A673 (cell line): ENCODE measurements at regions not wholly inside any gene's neighbourhood (a gene's known extent, or its start where the extent isn't known, plus 50 kb on each side); places are given as distances from the start of the nearest gene placed in this dataset.

Experiments
- BruUV-seq: library from RNA; stranded (reverse); fragments of 400-500 nt; replicated peaks from 2 replicates; lab custom pipeline; 2021; lab: Mats Ljungman, UMichigan
- CTCF ChIA-PET: fragments of 300-600 bp; sonication (Branson Sonifier 250); formaldehyde crosslinking; loops from one replicate; lab custom pipeline; 2022; ENCODE audit warnings: antibody characterized with exemption; lab: Charles Lee
- POLR2A ChIA-PET: fragments of 300-600 bp; sonication (Branson Sonifier 250); formaldehyde crosslinking; loops from one replicate; lab custom pipeline; 2022; ENCODE audit warnings: antibody characterized with exemption; ENCODE audit not compliant: low non-redundant PET; lab: Charles Lee
- DNase-seq: peaks from one replicate; pipeline ENCODE4 v3.0.0-alpha.2; 2015; ENCODE audit warnings: low spot score
- H3K27ac ChIP-seq: fragments of 200-600 bp; sonication (generic); 2 replicates; pipeline ENCODE4 v1.5.1; 2016; ENCODE audit warnings: mixed run types, low read depth, mild to moderate bottlenecking, mixed read lengths, antibody characterized with exemption, low read length; ENCODE audit not compliant: poor library complexity, severe bottlenecking
- H3K27me3 ChIP-seq: fragments of 200-600 bp; sonication (generic); replicated peaks from 2 replicates; pipeline ENCODE4 v1.6.1; 2017; ENCODE audit warnings: mixed run types, low read depth, mild to moderate bottlenecking, mixed read lengths, antibody characterized with exemption, low read length; ENCODE audit not compliant: insufficient read depth, poor library complexity
- H3K36me3 ChIP-seq: fragments of 200-600 bp; sonication (generic); 2 replicates; pipeline ENCODE4 v1.6.1; 2016; ENCODE audit warnings: mixed run types, mild to moderate bottlenecking, mixed read lengths, antibody characterized with exemption, low read length; ENCODE audit not compliant: insufficient read depth, poor library complexity, severe bottlenecking
- H3K4me1 ChIP-seq: fragments of 200-600 bp; sonication (generic); 2 replicates; pipeline ENCODE4 v1.6.1; 2017; ENCODE audit warnings: mixed run types, mild to moderate bottlenecking, mixed read lengths, antibody characterized with exemption, low read length; ENCODE audit not compliant: insufficient read depth, poor library complexity, severe bottlenecking
- H3K4me3 ChIP-seq: fragments of 200-600 bp; sonication (generic); 2 replicates; pipeline ENCODE4 v1.5.1; 2016; ENCODE audit warnings: low read depth, mixed run types, mild to moderate bottlenecking, mixed read lengths, low read length; ENCODE audit not compliant: poor library complexity, severe bottlenecking
- H3K9me3 ChIP-seq: fragments of 200-600 bp; sonication (generic); 2 replicates; pipeline ENCODE4 v1.6.1; 2016; ENCODE audit warnings: mixed run types, low read depth, mild to moderate bottlenecking, mixed read lengths, antibody characterized with exemption, low read length; ENCODE audit not compliant: poor library complexity, severe bottlenecking
- EZH2 ChIP-seq: fragments of 200-600 bp; sonication (generic); IDR thresholded peaks from 2 replicates; pipeline ENCODE4 v1.6.1; 2017; ENCODE audit warnings: borderline replicate concordance, low read depth, mild to moderate bottlenecking, mixed read lengths, antibody characterized with exemption, low read length; ENCODE audit not compliant: poor library complexity, severe bottlenecking
- intact Hi-C: fragments of 100-400 bp; cut with micrococcal nuclease; formaldehyde crosslinking; loops from one replicate; pipeline ENCODE4 v1.10.0; 2022; ENCODE audit not compliant: unreplicated experiment
- TF ChIP-seq, protein P1 (sequence below): fragments of 300-800, 200-600 bp; sonication (generic); conservative IDR thresholded peaks from 2 replicates; pipeline ENCODE4 v1.5.1; 2017; ENCODE audit warnings: low read depth, mild to moderate bottlenecking, antibody characterized with exemption, low read length, moderate library complexity, mixed read lengths

DNA sequence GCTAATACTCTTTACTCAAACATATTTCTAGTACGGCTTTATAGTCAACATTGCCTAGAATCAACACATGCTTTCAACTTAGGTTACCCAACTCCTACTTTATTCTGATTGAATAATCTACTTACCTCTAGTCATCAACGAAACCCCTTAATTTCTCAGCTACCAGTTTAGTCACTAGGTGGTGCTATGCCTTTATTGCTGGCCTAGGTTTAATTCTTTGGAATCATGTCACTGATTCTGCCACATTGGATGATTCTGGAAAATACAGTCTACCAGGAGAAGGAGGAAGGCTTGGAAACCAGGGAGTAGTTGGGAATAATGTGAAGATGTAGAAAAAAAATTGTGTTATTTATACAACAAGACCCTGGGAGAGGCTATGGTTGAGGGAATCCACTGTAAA, 167.7 kb downstream of the DCAF12L2 start:
- Histone ChIP-seq H3K9me3 (no peaks in the 10 kb centered on the region), H3K4me3 (no peak overlapping the region), H3K27ac (no peak overlapping the region), H3K36me3 (no peaks in the 10 kb centered on the region), H3K4me1 (no peaks in the 10 kb centered on the region), H3K27me3 (no peaks in the 10 kb centered on the region)
- POLR2A ChIA-PET = no interaction called here
- peak; percentile 46 for DNase-seq
- CTCF ChIA-PET = no interaction called here
- TF ChIP-seq, protein P1, sequence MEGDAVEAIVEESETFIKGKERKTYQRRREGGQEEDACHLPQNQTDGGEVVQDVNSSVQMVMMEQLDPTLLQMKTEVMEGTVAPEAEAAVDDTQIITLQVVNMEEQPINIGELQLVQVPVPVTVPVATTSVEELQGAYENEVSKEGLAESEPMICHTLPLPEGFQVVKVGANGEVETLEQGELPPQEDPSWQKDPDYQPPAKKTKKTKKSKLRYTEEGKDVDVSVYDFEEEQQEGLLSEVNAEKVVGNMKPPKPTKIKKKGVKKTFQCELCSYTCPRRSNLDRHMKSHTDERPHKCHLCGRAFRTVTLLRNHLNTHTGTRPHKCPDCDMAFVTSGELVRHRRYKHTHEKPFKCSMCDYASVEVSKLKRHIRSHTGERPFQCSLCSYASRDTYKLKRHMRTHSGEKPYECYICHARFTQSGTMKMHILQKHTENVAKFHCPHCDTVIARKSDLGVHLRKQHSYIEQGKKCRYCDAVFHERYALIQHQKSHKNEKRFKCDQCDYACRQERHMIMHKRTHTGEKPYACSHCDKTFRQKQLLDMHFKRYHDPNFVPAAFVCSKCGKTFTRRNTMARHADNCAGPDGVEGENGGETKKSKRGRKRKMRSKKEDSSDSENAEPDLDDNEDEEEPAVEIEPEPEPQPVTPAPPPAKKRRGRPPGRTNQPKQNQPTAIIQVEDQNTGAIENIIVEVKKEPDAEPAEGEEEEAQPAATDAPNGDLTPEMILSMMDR = peak; percentile 77
- no peak for TF ChIP-seq EZH2
- intact Hi-C loops = no loop called here
- no TSS peak for BruUV-seq

DNA sequence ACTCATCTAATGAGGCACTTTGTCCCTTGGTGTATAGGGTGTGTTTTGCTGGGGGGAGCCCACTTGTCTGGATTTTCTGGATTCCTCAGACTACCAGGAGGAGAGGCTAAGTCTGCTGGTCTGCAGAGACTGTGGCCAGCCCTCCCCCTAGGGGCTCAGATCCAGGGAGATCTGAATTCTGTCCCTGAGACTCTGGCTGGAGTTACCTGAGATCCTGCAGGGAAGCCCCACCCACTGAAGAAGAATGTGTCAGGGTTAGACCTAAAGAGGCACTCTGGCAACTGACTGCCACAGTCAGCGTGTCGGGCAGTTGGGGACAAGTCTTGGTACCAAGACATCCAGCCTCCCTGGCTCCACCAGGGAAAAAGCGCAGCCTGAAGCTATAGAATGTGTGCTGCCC, 138.9 kb downstream of the DCAF12L2 start:
- no peaks in the 10 kb centered on the region for H3K9me3 ChIP-seq
- no TSS peak for BruUV-seq
- H3K36me3 ChIP-seq = no peaks in the 10 kb centered on the region
- H3K4me3 ChIP-seq = no peak overlapping the region
- TF ChIP-seq EZH2 = no peak
- TF ChIP-seq, protein P1 = no peak
- H3K27ac ChIP-seq = no peak overlapping the region
- no peaks in the 10 kb centered on the region for H3K4me1 ChIP-seq
- ChIA-PET CTCF (no interaction called here), POLR2A (no interaction called here)
- intact Hi-C loops = no loop called here
- no peaks in the 10 kb centered on the region for H3K27me3 ChIP-seq
- DNase-seq = no peak

DNA sequence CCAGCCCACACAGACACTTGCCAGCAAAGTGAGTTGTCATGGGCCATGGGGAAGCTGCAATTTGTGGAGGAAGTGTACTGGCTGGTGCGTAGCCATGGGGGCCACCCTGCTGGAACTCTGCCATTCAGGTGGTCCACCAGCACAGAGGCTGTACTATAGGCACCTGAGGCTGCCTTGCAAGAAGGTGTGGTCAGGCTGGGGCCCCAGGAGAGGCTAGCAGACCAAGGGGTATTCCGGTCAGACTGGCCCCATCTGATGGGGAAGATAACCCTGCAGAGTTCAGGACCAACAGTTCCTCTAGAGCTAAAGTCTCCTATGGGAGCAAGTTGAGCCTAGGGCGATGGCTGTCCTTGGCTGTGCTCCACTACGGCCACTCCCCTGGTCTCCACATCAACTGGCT, 136.1 kb downstream of the DCAF12L2 start:
- CTCF ChIA-PET = no interaction called here

More for the DNA sequence above, 136.1 kb downstream of the DCAF12L2 start:
- H3K27me3 ChIP-seq = no peaks in the 10 kb centered on the region
- no peak overlapping the region for H3K27ac ChIP-seq
- no peak for DNase-seq
- H3K4me3 ChIP-seq = no peak overlapping the region
- TF ChIP-seq EZH2 = no peak
- TF ChIP-seq, protein P1 = no peak
- no TSS peak for BruUV-seq
- POLR2A ChIA-PET = interaction anchor here (0.6 kb wide), 1 partner anchor 11 kb away, joined by 3 read pairs; no protein-coding TSS in a partner anchor
- no peaks in the 10 kb centered on the region for H3K9me3 ChIP-seq
- intact Hi-C loops = no loop called here
- no peaks in the 10 kb centered on the region for H3K4me1 ChIP-seq
- no peaks in the 10 kb centered on the region for H3K36me3 ChIP-seq
